B cell (primary cell): ENCODE measurements at regions not wholly inside any gene's neighbourhood (a gene's known extent, or its start where the extent isn't known, plus 50 kb on each side); places are given as distances from the start of the nearest gene placed in this dataset.

Experiments used
- ATAC-seq: fragments of 200-7000 bp; cut with Tn5 transposase; one replicate; pipeline ENCODE4 v1.10.0; 2021; ENCODE audit warnings: low read depth, mild to moderate bottlenecking, moderate number of reproducible peaks, moderate library complexity
- CTCF ChIA-PET: fragments of 350-600 bp; sonication (Branson Sonifier 250); formaldehyde crosslinking; loops from one replicate; lab custom pipeline; 2021; ENCODE audit warnings: antibody characterized with exemption, inconsistent platforms; lab: Charles Lee
- POLR2A ChIA-PET: fragments of 350-600 bp; sonication (Branson Sonifier 250); formaldehyde crosslinking; loops from one replicate; lab custom pipeline; 2021; ENCODE audit warnings: antibody characterized with exemption; lab: Charles Lee
- DNase-seq: peaks from one replicate; pipeline ENCODE4 v3.0.0; 2013
- H2AFZ ChIP-seq: 2 replicates; pipeline ENCODE4 v1.6.1; 2012; ENCODE audit warnings: mild to moderate bottlenecking, low read depth, low read length; ENCODE audit not compliant: insufficient read depth, poor library complexity, severe bottlenecking
- H3K27ac ChIP-seq, 2 donors: 1 replicate in 1 of 2; 2 replicates in 1 of 2; pipeline ENCODE4 v1.5.1; 2012 to 2013; ENCODE audit warnings: low read length in 2 of 2, mild to moderate bottlenecking in 2 of 2, moderate library complexity in 1 of 2
- H3K27me3 ChIP-seq, 4 experiments: fragments of 200-600 bp in 1 of 4; sonication (generic) in 1 of 4; replicated peaks in 1 of 4; 1 replicate in 2 of 4; 2 replicates in 2 of 4; pipeline versions ENCODE4 v1.6.1 to v1.7.0; 2013 to 2016; ENCODE audit warnings: low read length in 3 of 4, mild to moderate bottlenecking in 2 of 4, mixed read lengths in 1 of 4, moderate library complexity in 1 of 4; ENCODE audit not compliant: insufficient read depth in 4 of 4, control insufficient read depth in 3 of 4; ENCODE audit errors: control extremely low read depth in 1 of 4
- H3K36me3 ChIP-seq, 2 experiments: replicated peaks in 1 of 2; 1 replicate in 1 of 2; 2 replicates in 1 of 2; pipeline versions ENCODE4 v1.6.1 to v1.7.1; 2013; ENCODE audit warnings: low read length in 1 of 2; ENCODE audit not compliant: insufficient read depth in 2 of 2, control insufficient read depth in 1 of 2; ENCODE audit errors: control extremely low read depth in 1 of 2, extremely low read depth in 1 of 2
- H3K4me1 ChIP-seq, 2 donors: fragments of 200-600 bp in 1 of 2; sonication (generic) in 1 of 2; 1 replicate in 1 of 2; 2 replicates in 1 of 2; pipeline versions ENCODE4 v1.5.1 to v1.6.1; 2013 to 2017; ENCODE audit warnings: low read length in 2 of 2; ENCODE audit not compliant: control insufficient read depth in 2 of 2, insufficient read depth in 2 of 2
- H3K4me2 ChIP-seq: replicated peaks from 2 replicates; pipeline ENCODE3; 2012; ENCODE audit warnings: mild to moderate bottlenecking, low read depth, low read length; ENCODE audit not compliant: poor library complexity, severe bottlenecking
- H3K4me3 ChIP-seq, 5 experiments: fragments of 200-600 bp in 1 of 5; sonication (generic) in 1 of 5; 1 replicate in 3 of 5; 2 replicates in 2 of 5; pipeline versions ENCODE4 v1.5.1 to v1.7.0; 2011 to 2016; ENCODE audit warnings: low read length in 4 of 5, mild to moderate bottlenecking in 4 of 5, low read depth in 2 of 5, control low read depth in 1 of 5, moderate library complexity in 1 of 5; ENCODE audit not compliant: insufficient read depth in 1 of 5; ENCODE audit errors: control extremely low read depth in 1 of 5, extremely low read depth in 1 of 5
- H3K79me2 ChIP-seq: fragments of 200-600 bp; sonication (generic); one replicate; pipeline ENCODE4 v1.6.0; 2016; ENCODE audit warnings: low read length; ENCODE audit not compliant: control insufficient read depth, insufficient read depth
- H3K9ac ChIP-seq: fragments of 200-600 bp; sonication (generic); 2 replicates; pipeline ENCODE4 v1.6.1; 2017; ENCODE audit warnings: mild to moderate bottlenecking, low read length, moderate library complexity
- H3K9me3 ChIP-seq, 3 donors: one replicate each; pipeline versions ENCODE4 v1.6.1 to v1.7.1; 2013; ENCODE audit warnings: low read length in 2 of 3; ENCODE audit not compliant: control insufficient read depth in 2 of 3, insufficient read depth in 1 of 3; ENCODE audit errors: control extremely low read depth in 1 of 3
- H4K20me1 ChIP-seq: 2 replicates; pipeline ENCODE4 v1.6.0; 2012; ENCODE audit warnings: mild to moderate bottlenecking, low read length; ENCODE audit not compliant: insufficient read depth, control insufficient read depth, poor library complexity, severe bottlenecking
- H3K27ac Mint-ChIP-seq: one replicate; pipeline ENCODE4 v1.8.0; 2021; ENCODE audit warnings: mixed read lengths
- H3K27me3 Mint-ChIP-seq: one replicate; pipeline ENCODE4 v1.8.0; 2021; ENCODE audit warnings: mixed read lengths
- H3K4me1 Mint-ChIP-seq: one replicate; pipeline ENCODE4 v1.8.0; 2021; ENCODE audit warnings: mixed read lengths
- H3K4me3 Mint-ChIP-seq: one replicate; pipeline ENCODE4 v1.8.0; 2021; ENCODE audit warnings: mixed read lengths
- H3K9me3 Mint-ChIP-seq: one replicate; pipeline ENCODE4 v1.8.0; 2022; ENCODE audit warnings: mixed read lengths; ENCODE audit not compliant: insufficient read depth
- EZH2 ChIP-seq: IDR thresholded peaks from 2 replicates; pipeline ENCODE4 v1.6.1; 2012; ENCODE audit warnings: borderline replicate concordance, low read depth, mild to moderate bottlenecking, moderate library complexity, low read length; ENCODE audit not compliant: insufficient read depth, poor library complexity, severe bottlenecking
- WGBS: methylation state at CpG from one replicate; pipeline ENCODE4 v1.1.5; 2013; ENCODE audit warnings: missing lambda C conversion rate; ENCODE audit not compliant: insufficient coverage; 5-methylcytosine and 5-hydroxymethylcytosine counted together
- intact Hi-C: fragments of 100-400 bp; cut with micrococcal nuclease; formaldehyde crosslinking; loops from one replicate; pipeline ENCODE4 v1.10.0; 2022
- TF ChIP-seq, protein P1 (sequence below): fragments of 200-600 bp; IDR thresholded peaks from one replicate; pipeline ENCODE4 v1.8.0; 2022; ENCODE audit warnings: antibody characterized with exemption, mild to moderate bottlenecking

DNA sequence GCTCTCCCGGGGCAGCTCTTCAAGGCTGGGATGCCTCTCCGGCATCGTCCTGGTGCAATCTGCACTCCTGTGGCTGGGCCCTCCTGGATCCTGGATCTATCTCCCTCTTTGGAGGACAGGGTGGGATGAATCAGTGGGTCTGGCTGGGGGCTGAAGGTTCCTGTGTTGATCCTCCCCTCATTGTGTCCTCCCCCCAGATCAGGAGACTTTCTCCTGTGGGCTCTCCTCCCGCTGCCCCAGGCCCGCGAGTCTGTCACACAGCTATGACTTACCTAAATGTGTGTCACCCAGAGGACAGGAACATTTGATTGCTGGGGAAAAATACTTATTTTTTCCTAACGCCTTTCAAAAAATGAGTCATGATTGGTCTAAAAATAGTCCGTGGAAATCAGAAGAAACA, 106.8 kb upstream of the NECTIN1 start:
- Histone ChIP-seq H3K9ac (no peak overlapping the region), H3K4me2 (no peak overlapping the region), H3K36me3 (no peaks in the 10 kb centered on the region), H4K20me1 (no peaks in the 10 kb centered on the region), H3K4me3 (no peak overlapping the region), H3K4me1 (no peaks in the 10 kb centered on the region), H3K27ac (no peak overlapping the region), H3K9me3 (no peaks in the 10 kb centered on the region), H3K79me2 (no peaks in the 10 kb centered on the region), H2AFZ (no peak overlapping the region), H3K27me3 (peaks cover 0 to 9% (median 0%) of the 10 kb centered on the region in 4 experiments)
- Mint-ChIP-seq H3K27ac (no peak overlapping the region), H3K27me3 (peaks cover 41% of the 10 kb centered on the region), H3K4me3 (no peak overlapping the region), H3K9me3 (no peaks in the 10 kb centered on the region), H3K4me1 (no peaks in the 10 kb centered on the region)
- no peak for ATAC-seq
- CTCF ChIA-PET, result no interaction called here
- POLR2A ChIA-PET, result no interaction called here
- no peak for DNase-seq
- 84% methylated on average over 3 of the region's 8 CpGs for WGBS
- intact Hi-C loops, result no loop called here
- no peak for TF ChIP-seq EZH2
- TF ChIP-seq, protein P1, sequence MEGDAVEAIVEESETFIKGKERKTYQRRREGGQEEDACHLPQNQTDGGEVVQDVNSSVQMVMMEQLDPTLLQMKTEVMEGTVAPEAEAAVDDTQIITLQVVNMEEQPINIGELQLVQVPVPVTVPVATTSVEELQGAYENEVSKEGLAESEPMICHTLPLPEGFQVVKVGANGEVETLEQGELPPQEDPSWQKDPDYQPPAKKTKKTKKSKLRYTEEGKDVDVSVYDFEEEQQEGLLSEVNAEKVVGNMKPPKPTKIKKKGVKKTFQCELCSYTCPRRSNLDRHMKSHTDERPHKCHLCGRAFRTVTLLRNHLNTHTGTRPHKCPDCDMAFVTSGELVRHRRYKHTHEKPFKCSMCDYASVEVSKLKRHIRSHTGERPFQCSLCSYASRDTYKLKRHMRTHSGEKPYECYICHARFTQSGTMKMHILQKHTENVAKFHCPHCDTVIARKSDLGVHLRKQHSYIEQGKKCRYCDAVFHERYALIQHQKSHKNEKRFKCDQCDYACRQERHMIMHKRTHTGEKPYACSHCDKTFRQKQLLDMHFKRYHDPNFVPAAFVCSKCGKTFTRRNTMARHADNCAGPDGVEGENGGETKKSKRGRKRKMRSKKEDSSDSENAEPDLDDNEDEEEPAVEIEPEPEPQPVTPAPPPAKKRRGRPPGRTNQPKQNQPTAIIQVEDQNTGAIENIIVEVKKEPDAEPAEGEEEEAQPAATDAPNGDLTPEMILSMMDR, result no peak

DNA sequence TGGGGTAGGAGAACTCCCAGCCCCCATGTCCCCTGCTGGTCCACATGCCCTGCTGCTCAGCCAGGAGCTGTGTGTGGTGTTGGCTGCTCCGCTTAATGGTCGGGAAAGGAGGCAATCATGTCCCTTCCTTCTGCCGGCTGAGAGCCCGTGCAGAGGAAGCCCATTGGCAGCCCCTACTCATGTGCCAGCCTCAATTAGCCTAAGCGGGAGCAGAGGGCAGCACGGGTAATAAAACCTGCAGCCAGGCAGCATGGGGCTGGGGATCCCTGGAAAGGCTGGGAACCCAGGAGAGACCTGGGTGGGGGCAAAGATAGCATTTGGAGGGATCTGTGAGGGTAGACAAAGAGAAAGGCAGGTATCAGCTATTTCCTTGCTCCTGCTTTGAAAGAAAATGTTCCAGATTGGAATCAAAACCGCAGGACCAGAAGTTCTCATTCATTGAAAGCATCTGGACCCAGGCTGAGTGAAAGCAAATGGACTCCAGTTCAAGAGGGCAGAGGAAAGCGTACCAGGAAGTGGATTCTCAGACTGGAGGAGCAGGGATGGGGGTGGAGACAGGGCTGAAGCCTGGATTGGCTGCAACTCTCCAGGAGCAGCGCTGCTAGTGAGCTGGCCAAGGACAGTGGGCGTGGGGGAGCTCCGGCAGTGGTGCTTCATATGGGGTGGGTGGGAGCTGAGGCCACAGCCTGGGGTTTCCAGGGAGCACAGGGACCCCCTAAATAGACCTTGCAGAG, 103.4 kb upstream of the NECTIN1 start:
- Histone ChIP-seq H3K79me2 (no peaks in the 10 kb centered on the region), H2AFZ (no peak overlapping the region), H3K27ac (no peak overlapping the region), H4K20me1 (no peaks in the 10 kb centered on the region), H3K4me1 (no peaks in the 10 kb centered on the region), H3K4me3 (no peak overlapping the region), H3K9me3 (peaks cover 0 to 4% (median 0%) of the 10 kb centered on the region in 3 donors), H3K9ac (no peak overlapping the region), H3K36me3 (no peaks in the 10 kb centered on the region), H3K27me3 (peaks cover 0 to 8% (median 0%) of the 10 kb centered on the region in 4 experiments), H3K4me2 (no peak overlapping the region)
- POLR2A ChIA-PET, result no interaction called here
- H3K4me3 Mint-ChIP-seq, result no peak overlapping the region
- TF ChIP-seq, protein P1, result no peak
- no peak for TF ChIP-seq EZH2
- intact Hi-C loops, result no loop called here
- no peak for DNase-seq
- CTCF ChIA-PET, result no interaction called here
- H3K4me1 Mint-ChIP-seq, result no peaks in the 10 kb centered on the region
- H3K27me3 Mint-ChIP-seq, result peaks cover 40% of the 10 kb centered on the region
- no peak for ATAC-seq
- H3K27ac Mint-ChIP-seq, result no peak overlapping the region
- WGBS, result 60% methylated on average over 10 of the region's 11 CpGs
- H3K9me3 Mint-ChIP-seq, result no peaks in the 10 kb centered on the region
